ENCODE measurements at regions not wholly inside any gene's neighbourhood (a gene's known extent, or its start where the extent isn't known, plus 50 kb on each side); places are given as distances from the start of the nearest gene placed in this dataset.

DNA sequence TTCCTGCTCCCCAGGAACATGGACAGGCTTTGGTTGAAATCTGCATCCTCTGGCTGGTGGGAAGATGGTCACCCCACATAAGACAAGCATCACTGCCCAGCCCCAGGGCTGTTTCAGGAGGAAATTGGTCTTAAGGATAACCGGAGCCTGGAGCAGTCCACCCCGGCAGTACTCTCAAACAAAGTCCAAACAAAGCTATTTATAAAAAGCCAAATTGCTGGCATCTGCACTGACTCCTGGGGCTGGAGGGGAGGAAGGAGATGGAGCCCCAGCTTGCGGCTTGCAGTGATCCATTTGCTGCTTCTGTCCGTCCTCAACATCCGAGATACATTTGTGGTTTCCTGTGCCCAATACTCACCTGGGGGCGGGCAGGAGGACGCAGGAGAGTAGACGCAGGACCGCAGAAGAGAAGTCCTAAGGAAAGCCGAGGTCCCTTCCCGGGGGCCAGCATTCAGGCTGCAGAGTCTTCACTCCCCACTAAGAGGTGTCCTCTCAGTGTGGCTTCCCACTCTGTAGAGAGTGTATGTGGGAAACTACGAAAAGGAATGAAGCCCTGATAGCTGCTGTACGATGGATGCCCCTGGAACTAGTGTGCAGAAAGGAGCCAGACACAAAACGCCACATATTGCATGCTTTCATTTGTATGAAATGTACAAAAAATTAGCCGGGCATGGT lies 107.3 kb upstream of the FGF3 start:
- CTCF ChIA-PET, result interaction anchor here (0.9 to 4.8 kb wide), 7 partner anchors 7 to 270 kb away, joined by 3 to 32 read pairs (median 7); no protein-coding TSS in a partner anchor
- WGBS (ENCODE audit: missing lambda C conversion rate), result 57% methylated on average over 15 of the region's 15 CpGs
- TF ChIP-seq TP53 (CRISPR knock-in tag; IDR thresholded peaks at IDR 0.05), result no peak
- no peak for TF ChIP-seq NPAS2 (CRISPR knock-in tag; IDR thresholded peaks at IDR 0.05; ENCODE audit: borderline replicate concordance)
- TF ChIP-seq POLR2A (IDR thresholded peaks at IDR 0.05; ENCODE audit: low read length), result no peak
- TF ChIP-seq CBX8 (IDR thresholded peaks at IDR 0.05), result no peak
- TF ChIP-seq HOXA7 (CRISPR knock-in tag; IDR thresholded peaks at IDR 0.05), result no peak
- no peak for TF ChIP-seq ATOH8 (CRISPR knock-in tag; IDR thresholded peaks at IDR 0.05; ENCODE audit: low read depth)
- no peak for TF ChIP-seq EHF (CRISPR knock-in tag; IDR thresholded peaks at IDR 0.05)
- no peak for TF ChIP-seq POLR2AphosphoS2 (conservative IDR thresholded peaks at IDR 0.05; ENCODE audit: low read length)
- TF ChIP-seq TFCP2L1 (CRISPR knock-in tag; IDR thresholded peaks at IDR 0.05), result no peak
- no peak for TF ChIP-seq RFX5 (IDR thresholded peaks at IDR 0.05)
- TF ChIP-seq HEYL (CRISPR knock-in tag; IDR thresholded peaks at IDR 0.05), result no peak
- TF ChIP-seq, protein P1, sequence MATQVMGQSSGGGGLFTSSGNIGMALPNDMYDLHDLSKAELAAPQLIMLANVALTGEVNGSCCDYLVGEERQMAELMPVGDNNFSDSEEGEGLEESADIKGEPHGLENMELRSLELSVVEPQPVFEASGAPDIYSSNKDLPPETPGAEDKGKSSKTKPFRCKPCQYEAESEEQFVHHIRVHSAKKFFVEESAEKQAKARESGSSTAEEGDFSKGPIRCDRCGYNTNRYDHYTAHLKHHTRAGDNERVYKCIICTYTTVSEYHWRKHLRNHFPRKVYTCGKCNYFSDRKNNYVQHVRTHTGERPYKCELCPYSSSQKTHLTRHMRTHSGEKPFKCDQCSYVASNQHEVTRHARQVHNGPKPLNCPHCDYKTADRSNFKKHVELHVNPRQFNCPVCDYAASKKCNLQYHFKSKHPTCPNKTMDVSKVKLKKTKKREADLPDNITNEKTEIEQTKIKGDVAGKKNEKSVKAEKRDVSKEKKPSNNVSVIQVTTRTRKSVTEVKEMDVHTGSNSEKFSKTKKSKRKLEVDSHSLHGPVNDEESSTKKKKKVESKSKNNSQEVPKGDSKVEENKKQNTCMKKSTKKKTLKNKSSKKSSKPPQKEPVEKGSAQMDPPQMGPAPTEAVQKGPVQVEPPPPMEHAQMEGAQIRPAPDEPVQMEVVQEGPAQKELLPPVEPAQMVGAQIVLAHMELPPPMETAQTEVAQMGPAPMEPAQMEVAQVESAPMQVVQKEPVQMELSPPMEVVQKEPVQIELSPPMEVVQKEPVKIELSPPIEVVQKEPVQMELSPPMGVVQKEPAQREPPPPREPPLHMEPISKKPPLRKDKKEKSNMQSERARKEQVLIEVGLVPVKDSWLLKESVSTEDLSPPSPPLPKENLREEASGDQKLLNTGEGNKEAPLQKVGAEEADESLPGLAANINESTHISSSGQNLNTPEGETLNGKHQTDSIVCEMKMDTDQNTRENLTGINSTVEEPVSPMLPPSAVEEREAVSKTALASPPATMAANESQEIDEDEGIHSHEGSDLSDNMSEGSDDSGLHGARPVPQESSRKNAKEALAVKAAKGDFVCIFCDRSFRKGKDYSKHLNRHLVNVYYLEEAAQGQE (IDR thresholded peaks at IDR 0.05), result no peak
- TF ChIP-seq, protein P2, sequence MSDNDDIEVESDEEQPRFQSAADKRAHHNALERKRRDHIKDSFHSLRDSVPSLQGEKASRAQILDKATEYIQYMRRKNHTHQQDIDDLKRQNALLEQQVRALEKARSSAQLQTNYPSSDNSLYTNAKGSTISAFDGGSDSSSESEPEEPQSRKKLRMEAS (IDR thresholded peaks at IDR 0.05), result no peak
- no peak for TF ChIP-seq JUN (IDR thresholded peaks at IDR 0.05)
- no peak for TF ChIP-seq KDM5A (IDR thresholded peaks at IDR 0.05)
- no peak for TF ChIP-seq RARB (CRISPR knock-in tag; IDR thresholded peaks at IDR 0.05)
- TF ChIP-seq SMC3 (IDR thresholded peaks at IDR 0.05), result no peak
- TF ChIP-seq ELK1 (IDR thresholded peaks at IDR 0.05; ENCODE audit: low read depth, low read length), result no peak
- TF ChIP-seq RAD21 (conservative IDR thresholded peaks at IDR 0.05 in 1 of 2, IDR thresholded peaks at IDR 0.05 in 1 of 2), result no peak
- TF ChIP-seq HES2 (IDR thresholded peaks at IDR 0.05), result no peak
- FAIRE-seq, result no peak
- Histone ChIP-seq H3K9me3 (no peaks in the 10 kb centered on the region), H3K4me3 (no peak overlapping the region), H3K4me1 (no peaks in the 10 kb centered on the region), H3K4me2 (no peak overlapping the region), H3K27ac (no peak overlapping the region)
- no peak for ATAC-seq
- POLR2A ChIA-PET, result no interaction called here
- no peak for DNase-seq (ENCODE audit: low read depth in 1 of 2, low spot score in 1 of 2)

GRCh38 chr11:69928121-69928520 lies 108.9 kb upstream of the FGF3 start:
- Histone ChIP-seq H3K27ac (no peak overlapping the region), H3K4me3 (no peak overlapping the region), H3K4me1 (no peaks in the 10 kb centered on the region), H3K4me2 (no peak overlapping the region), H3K9me3 (no peaks in the 10 kb centered on the region)
- FAIRE-seq (no peak), DNase-seq (ENCODE audit: low read depth in 1 of 2, low spot score in 1 of 2) (no peak), ATAC-seq (no peak)
- no peak for TF ChIP-seq KDM1A (IDR thresholded peaks at IDR 0.05; ENCODE audit: low read depth)
- TF ChIP-seq MAZ (IDR thresholded peaks at IDR 0.05; ENCODE audit: borderline replicate concordance, low read depth, low read length), result no peak
- TF ChIP-seq ZC3H11A (IDR thresholded peaks at IDR 0.05), result no peak
- TF ChIP-seq HEYL (CRISPR knock-in tag; IDR thresholded peaks at IDR 0.05), result no peak
- TF ChIP-seq MAFK (IDR thresholded peaks at IDR 0.05; ENCODE audit: partially characterized antibody), result no peak
- WGBS (ENCODE audit: missing lambda C conversion rate), result 63% methylated on average over 9 of the region's 9 CpGs
- CTCF ChIA-PET, result interaction anchor here (1.0 to 4.8 kb wide), 5 partner anchors 9 to 268 kb away, joined by 4 to 32 read pairs (median 14); no protein-coding TSS in a partner anchor
- POLR2A ChIA-PET, result no interaction called here

Measured in A549 (cell line).